Natural killer cell (primary cell): ENCODE measurements at regions not wholly inside any gene's neighbourhood (a gene's known extent, or its start where the extent isn't known, plus 50 kb on each side); places are given as distances from the start of the nearest gene placed in this dataset.

Source experiments
- ATAC-seq, 3 donors: fragments of 150-1000 bp in 2 of 3; fragments of 200-7000 bp in 1 of 3; cut with Tn5 transposase; 1 replicate in 1 of 3; 2 replicates in 2 of 3; pipeline ENCODE4 v1.10.0; 2021; ENCODE audit warnings: mild to moderate bottlenecking in 2 of 3, moderate library complexity in 2 of 3
- DNase-seq, 2 donors: peaks; one replicate each; pipeline versions ENCODE4 v3.0.0 to v3.0.0-alpha.2; 2013 to 2021; ENCODE audit warnings: mixed read lengths in 1 of 2
- H3K27ac ChIP-seq: one replicate; pipeline ENCODE4 v1.5.1; 2013; ENCODE audit warnings: mild to moderate bottlenecking, low read length
- H3K27me3 ChIP-seq: one replicate; pipeline ENCODE4 v1.6.1; 2013; ENCODE audit warnings: low read length; ENCODE audit not compliant: control insufficient read depth, insufficient read depth
- H3K36me3 ChIP-seq: one replicate; pipeline ENCODE4 v1.6.1; 2013; ENCODE audit warnings: low read length; ENCODE audit not compliant: control insufficient read depth, insufficient read depth
- H3K4me1 ChIP-seq: one replicate; pipeline ENCODE4 v1.6.1; 2013; ENCODE audit warnings: low read length; ENCODE audit not compliant: control insufficient read depth, insufficient read depth
- H3K4me3 ChIP-seq: one replicate; pipeline ENCODE4 v1.5.1; 2013; ENCODE audit warnings: low read length
- H3K9me3 ChIP-seq: one replicate; pipeline ENCODE4 v1.6.1; 2013; ENCODE audit warnings: low read length; ENCODE audit not compliant: control insufficient read depth, insufficient read depth
- H3K27ac Mint-ChIP-seq, 2 donors: one replicate each; pipeline ENCODE4 v1.8.0; 2022; ENCODE audit warnings: mild to moderate bottlenecking in 2 of 2, mixed read lengths in 2 of 2, moderate library complexity in 1 of 2
- H3K27me3 Mint-ChIP-seq, 2 donors: one replicate each; pipeline ENCODE4 v1.8.0; 2022; ENCODE audit warnings: low read depth in 2 of 2, mixed read lengths in 2 of 2
- H3K36me3 Mint-ChIP-seq: one replicate; pipeline ENCODE4 v1.8.0; 2022; ENCODE audit warnings: mixed read lengths
- H3K4me1 Mint-ChIP-seq, 2 donors: one replicate each; pipeline ENCODE4 v1.8.0; 2022; ENCODE audit warnings: mixed read lengths in 2 of 2
- H3K4me3 Mint-ChIP-seq: one replicate; pipeline ENCODE4 v1.8.0; 2022; ENCODE audit warnings: mild to moderate bottlenecking, moderate library complexity, mixed read lengths
- H3K9me3 Mint-ChIP-seq, 2 donors: one replicate each; pipeline ENCODE4 v1.8.0; 2022; ENCODE audit warnings: mixed read lengths in 2 of 2
- WGBS: methylation state at CpG from one replicate; pipeline ENCODE4 v1.1.7; 2013; ENCODE audit warnings: missing lambda C conversion rate; ENCODE audit not compliant: insufficient coverage; 5-methylcytosine and 5-hydroxymethylcytosine counted together
- intact Hi-C: fragments of 100-400 bp; cut with micrococcal nuclease; formaldehyde crosslinking; loops from one replicate; pipeline ENCODE4 v1.14.2; 2022
- TF ChIP-seq, protein P1 (sequence below): fragments of 200-600 bp; IDR thresholded peaks from one replicate; pipeline ENCODE4 v1.8.0; 2022; ENCODE audit warnings: antibody characterized with exemption

- Mint-ChIP-seq H3K27ac (no peak overlapping the region), H3K27me3 (peaks cover 24 to 27% of the 10 kb centered on the region in 2 donors), H3K9me3 (no peaks in the 10 kb centered on the region), H3K36me3 (no peaks in the 10 kb centered on the region), H3K4me1 (no peaks in the 10 kb centered on the region), H3K4me3 (no peak overlapping the region)
- 27% methylated on average over 5 of the region's 7 CpGs for WGBS
- DNase-seq (no peak), ATAC-seq (no peak)
- H3K27me3 ChIP-seq, result peaks cover 3% of the 10 kb centered on the region
- H3K27ac ChIP-seq, result no peak overlapping the region
- no peaks in the 10 kb centered on the region for H3K4me1 ChIP-seq
- H3K9me3 ChIP-seq, result no peaks in the 10 kb centered on the region
- no peak overlapping the region for H3K4me3 ChIP-seq
- H3K36me3 ChIP-seq, result no peaks in the 10 kb centered on the region
- intact Hi-C loops, result no loop called here
- TF ChIP-seq, protein P1, sequence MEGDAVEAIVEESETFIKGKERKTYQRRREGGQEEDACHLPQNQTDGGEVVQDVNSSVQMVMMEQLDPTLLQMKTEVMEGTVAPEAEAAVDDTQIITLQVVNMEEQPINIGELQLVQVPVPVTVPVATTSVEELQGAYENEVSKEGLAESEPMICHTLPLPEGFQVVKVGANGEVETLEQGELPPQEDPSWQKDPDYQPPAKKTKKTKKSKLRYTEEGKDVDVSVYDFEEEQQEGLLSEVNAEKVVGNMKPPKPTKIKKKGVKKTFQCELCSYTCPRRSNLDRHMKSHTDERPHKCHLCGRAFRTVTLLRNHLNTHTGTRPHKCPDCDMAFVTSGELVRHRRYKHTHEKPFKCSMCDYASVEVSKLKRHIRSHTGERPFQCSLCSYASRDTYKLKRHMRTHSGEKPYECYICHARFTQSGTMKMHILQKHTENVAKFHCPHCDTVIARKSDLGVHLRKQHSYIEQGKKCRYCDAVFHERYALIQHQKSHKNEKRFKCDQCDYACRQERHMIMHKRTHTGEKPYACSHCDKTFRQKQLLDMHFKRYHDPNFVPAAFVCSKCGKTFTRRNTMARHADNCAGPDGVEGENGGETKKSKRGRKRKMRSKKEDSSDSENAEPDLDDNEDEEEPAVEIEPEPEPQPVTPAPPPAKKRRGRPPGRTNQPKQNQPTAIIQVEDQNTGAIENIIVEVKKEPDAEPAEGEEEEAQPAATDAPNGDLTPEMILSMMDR, result no peak
Measured at GRCh38 chr6:44024574-44025219, 102.6 kb downstream of the MRPL14 start.

GRCh38 chr6:44023586-44024454, 103.4 kb downstream of the MRPL14 start:
- Histone ChIP-seq H3K27ac (no peak overlapping the region), H3K27me3 (no peaks in the 10 kb centered on the region), H3K36me3 (no peaks in the 10 kb centered on the region), H3K4me3 (no peak overlapping the region), H3K4me1 (no peaks in the 10 kb centered on the region), H3K9me3 (no peaks in the 10 kb centered on the region)
- no peak overlapping the region for H3K4me3 Mint-ChIP-seq
- TF ChIP-seq, protein P1, result no peak
- 86% methylated on average over 8 of the region's 8 CpGs for WGBS
- DNase-seq (no peak), ATAC-seq (no peak)
- H3K4me1 Mint-ChIP-seq, result no peaks in the 10 kb centered on the region
- no peaks in the 10 kb centered on the region for H3K9me3 Mint-ChIP-seq
- no peaks in the 10 kb centered on the region for H3K36me3 Mint-ChIP-seq
- intact Hi-C loops, result no loop called here
- H3K27me3 Mint-ChIP-seq, result peaks cover 24 to 28% of the 10 kb centered on the region in 2 donors
- no peak overlapping the region for H3K27ac Mint-ChIP-seq

DNA sequence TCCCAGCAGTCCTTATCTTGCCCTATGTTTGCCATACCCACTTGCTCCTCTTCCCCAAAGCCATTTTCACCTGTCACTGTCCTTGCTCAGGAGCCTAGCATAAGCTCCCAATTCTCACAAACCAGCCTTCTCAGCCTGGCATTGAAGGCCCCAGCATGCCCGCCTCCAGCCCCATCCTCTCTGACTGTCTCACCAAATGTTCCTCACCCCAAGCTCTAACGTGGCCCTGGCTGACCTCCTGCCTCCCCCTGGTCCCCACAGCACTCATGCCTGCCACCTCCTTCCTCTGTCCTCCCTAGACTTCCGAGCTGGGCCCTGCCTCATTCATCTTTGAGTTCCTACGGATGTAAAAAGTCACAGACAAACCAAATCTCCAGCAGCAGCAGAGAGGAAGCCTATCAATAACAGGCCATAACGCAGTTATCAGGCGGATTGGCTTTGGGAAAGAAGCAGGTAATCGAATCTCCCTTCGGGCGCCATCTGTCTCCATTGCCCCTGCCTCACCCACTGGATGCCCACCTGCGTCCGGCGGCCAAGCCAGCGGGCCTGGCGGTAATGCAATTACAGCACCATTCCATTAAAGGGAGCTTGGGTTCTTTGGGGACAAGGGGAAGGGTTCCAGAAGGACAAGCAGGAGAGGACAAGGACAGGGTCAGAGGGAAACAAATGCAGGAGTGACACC, 104.4 kb downstream of the MRPL14 start:
- Histone ChIP-seq H3K9me3 (no peaks in the 10 kb centered on the region), H3K4me1 (no peaks in the 10 kb centered on the region), H3K27me3 (no peaks in the 10 kb centered on the region), H3K27ac (no peak overlapping the region), H3K4me3 (no peak overlapping the region), H3K36me3 (no peaks in the 10 kb centered on the region)
- Mint-ChIP-seq H3K36me3 (no peaks in the 10 kb centered on the region), H3K9me3 (no peaks in the 10 kb centered on the region), H3K27ac (no peak overlapping the region), H3K4me1 (no peaks in the 10 kb centered on the region), H3K27me3 (peaks cover 22 to 28% of the 10 kb centered on the region in 2 donors), H3K4me3 (no peak overlapping the region)
- intact Hi-C loops, result no loop called here
- WGBS, result 87% methylated on average over 14 of the region's 14 CpGs
- ATAC-seq, result no peak
- TF ChIP-seq, protein P1, result no peak
- DNase-seq, result no peak
